BE2C (cell line): ENCODE measurements at regions not wholly inside any gene's neighbourhood (a gene's known extent, or its start where the extent isn't known, plus 50 kb on each side); places are given as distances from the start of the nearest gene placed in this dataset.
A peak's percentile ranks its signal among the peaks of the same experiment; 100 is the strongest.

Source experiments
- DNase-seq: peaks from one replicate; pipeline ENCODE4 v3.0.0-alpha.2; 2020
- H3K27me3 ChIP-seq: fragments of 250-450 bp; sonication (Bioruptor Pico); 2 replicates; pipeline ENCODE4 v1.5.1; 2020; ENCODE audit warnings: mild to moderate bottlenecking
- H3K36me3 ChIP-seq: fragments of 250-450 bp; sonication (Bioruptor Pico); 2 replicates; pipeline ENCODE4 v1.5.1; 2020; ENCODE audit warnings: mild to moderate bottlenecking
- H3K4me1 ChIP-seq: fragments of 250-450 bp; sonication (Bioruptor Pico); 2 replicates; pipeline ENCODE4 v1.5.1; 2020
- H3K4me3 ChIP-seq: 2 replicates; pipeline ENCODE4 v1.5.1; 2011; ENCODE audit warnings: low read depth, low read length
- H3K9me3 ChIP-seq: fragments of 250-450 bp; sonication (Bioruptor Pico); 2 replicates; pipeline ENCODE4 v1.5.1; 2020
- TF ChIP-seq, protein P1 (sequence below): IDR thresholded peaks from 2 replicates; pipeline ENCODE4 v1.5.1; 2012; ENCODE audit warnings: mild to moderate bottlenecking, low read depth, low read length

DNA sequence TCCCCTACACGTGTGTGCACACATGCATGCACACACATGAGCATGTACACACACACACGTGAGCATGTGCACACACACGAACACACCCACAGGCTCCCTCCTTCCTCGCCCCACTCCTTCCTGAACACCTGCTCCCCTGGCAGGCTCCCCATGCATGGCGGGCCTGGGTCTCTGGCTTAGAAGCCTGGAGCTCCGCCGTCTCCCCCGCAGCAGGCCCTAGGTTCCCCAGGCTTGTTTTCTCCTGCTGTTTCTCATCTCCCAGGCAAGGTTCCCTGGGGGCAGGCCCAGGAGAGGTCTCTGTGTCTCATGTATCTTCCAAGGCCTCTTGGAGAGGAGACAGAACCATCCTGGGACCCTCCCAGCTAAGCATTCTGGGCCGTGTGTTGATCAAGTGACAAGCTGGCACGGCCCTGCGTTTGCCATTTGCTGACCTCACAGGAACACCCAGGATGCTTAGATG, 202.3 kb upstream of the CIBAR2 start:
- Histone ChIP-seq H3K4me1 (peaks cover 30% of the 10 kb centered on the region), H3K36me3 (no peaks in the 10 kb centered on the region), H3K9me3 (no peaks in the 10 kb centered on the region), H3K27me3 (no peaks in the 10 kb centered on the region), H3K4me3 (no peak overlapping the region)
- TF ChIP-seq, protein P1, sequence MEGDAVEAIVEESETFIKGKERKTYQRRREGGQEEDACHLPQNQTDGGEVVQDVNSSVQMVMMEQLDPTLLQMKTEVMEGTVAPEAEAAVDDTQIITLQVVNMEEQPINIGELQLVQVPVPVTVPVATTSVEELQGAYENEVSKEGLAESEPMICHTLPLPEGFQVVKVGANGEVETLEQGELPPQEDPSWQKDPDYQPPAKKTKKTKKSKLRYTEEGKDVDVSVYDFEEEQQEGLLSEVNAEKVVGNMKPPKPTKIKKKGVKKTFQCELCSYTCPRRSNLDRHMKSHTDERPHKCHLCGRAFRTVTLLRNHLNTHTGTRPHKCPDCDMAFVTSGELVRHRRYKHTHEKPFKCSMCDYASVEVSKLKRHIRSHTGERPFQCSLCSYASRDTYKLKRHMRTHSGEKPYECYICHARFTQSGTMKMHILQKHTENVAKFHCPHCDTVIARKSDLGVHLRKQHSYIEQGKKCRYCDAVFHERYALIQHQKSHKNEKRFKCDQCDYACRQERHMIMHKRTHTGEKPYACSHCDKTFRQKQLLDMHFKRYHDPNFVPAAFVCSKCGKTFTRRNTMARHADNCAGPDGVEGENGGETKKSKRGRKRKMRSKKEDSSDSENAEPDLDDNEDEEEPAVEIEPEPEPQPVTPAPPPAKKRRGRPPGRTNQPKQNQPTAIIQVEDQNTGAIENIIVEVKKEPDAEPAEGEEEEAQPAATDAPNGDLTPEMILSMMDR = no peak
- DNase-seq = peak; percentile 45

DNA sequence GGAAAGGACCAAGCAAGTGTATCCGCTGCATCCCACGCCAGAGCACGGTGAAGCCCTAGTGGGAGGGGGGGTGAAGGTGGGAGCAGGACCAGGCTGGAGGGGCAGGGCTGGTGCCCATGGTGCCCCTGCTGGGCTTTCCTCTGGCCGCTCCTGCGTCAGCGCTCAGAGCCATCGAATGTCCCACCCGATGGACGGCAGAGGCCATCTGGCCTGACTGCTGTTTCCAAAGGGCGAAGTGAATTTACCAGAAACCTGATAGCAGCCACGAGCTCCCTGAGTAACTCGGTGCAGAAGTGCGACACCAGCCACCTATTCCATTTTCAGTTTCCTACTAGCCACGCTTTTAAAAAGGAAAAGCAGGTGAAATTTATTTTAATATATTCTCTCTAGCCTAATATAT, 203.6 kb upstream of the CIBAR2 start:
- DNase-seq = no peak
- H3K27me3 ChIP-seq = no peaks in the 10 kb centered on the region
- peaks cover 30% of the 10 kb centered on the region for H3K4me1 ChIP-seq
- no peaks in the 10 kb centered on the region for H3K9me3 ChIP-seq
- no peaks in the 10 kb centered on the region for H3K36me3 ChIP-seq
- no peak overlapping the region for H3K4me3 ChIP-seq
- TF ChIP-seq, protein P1 = no peak

DNA sequence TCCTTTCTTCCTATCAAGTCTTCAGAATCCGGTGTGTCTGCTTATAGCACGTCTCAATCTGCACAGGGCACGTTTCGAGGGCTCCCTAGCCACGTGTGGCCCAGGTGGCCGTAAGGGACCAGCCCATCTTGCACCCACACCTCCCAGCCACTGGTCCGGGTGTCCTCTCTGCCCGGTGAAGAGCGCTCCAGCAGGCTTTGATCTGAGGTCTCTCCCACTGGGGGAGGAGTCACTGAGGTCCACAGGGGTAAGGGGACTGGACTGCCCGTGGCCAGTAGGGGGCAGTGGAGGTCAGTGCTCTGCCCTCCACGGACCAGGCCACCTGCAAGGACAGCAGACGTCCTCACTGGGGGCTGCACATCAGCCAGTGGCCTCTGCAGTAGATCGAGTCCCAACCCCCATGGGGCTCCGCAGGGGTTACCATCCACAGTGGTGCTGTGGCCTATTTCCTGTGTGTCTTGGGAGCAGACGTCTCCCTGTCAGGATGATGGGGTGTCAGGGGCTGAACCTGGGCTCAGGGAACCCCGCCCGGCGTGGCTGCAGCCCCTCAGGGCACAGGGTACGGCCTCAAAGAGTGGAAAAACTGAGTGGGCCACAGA, 204.1 kb upstream of the CIBAR2 start:
- Histone ChIP-seq H3K36me3 (no peaks in the 10 kb centered on the region), H3K4me1 (peaks cover 30% of the 10 kb centered on the region), H3K27me3 (no peaks in the 10 kb centered on the region), H3K9me3 (no peaks in the 10 kb centered on the region), H3K4me3 (no peak overlapping the region)
- peak; percentile 86 for DNase-seq
- TF ChIP-seq, protein P1 = peak; percentile 92

DNA sequence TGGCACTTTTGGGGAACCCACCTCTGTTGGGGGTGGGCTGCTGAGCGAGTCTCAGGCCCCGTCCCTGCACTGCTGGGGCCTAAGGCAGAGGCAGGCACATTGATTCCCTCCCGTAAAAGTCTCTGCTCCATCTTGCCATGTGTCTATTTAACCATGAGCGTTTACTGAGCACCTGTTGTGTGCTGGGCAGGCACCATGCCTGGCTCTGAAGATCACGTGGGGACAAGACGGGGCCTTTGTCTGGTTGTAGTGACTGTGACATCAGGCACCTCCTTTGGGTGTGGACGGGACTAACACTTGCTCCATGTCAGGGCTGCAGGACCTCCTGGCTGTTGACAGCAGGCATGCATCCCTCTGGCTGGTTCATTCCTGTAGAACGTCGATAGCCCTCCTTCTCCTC, 204.7 kb upstream of the CIBAR2 start:
- Histone ChIP-seq H3K27me3 (no peaks in the 10 kb centered on the region), H3K9me3 (no peaks in the 10 kb centered on the region)

DNA sequence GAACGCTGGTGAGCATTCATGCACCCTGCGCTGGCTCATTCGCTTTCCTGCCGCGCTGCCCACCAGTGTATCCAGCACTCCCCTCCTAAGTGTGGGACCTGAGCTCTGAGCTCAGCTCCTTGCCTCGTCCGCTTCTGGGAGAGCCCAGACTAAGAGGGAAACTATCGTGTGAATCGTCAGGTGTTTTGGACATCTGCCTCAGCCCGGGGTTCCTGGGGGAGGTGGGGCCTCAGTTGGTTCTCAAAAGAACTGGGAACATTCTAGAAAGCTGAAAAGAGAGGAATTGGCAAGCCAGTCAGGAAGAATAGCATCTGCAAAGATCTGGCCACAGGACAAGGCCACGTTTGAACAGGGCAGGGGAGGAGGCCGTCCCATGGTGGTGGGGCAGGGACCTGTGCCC, 205.4 kb upstream of the CIBAR2 start:
- H3K9me3 ChIP-seq = no peaks in the 10 kb centered on the region
- H3K4me3 ChIP-seq = no peak overlapping the region
- H3K36me3 ChIP-seq = no peaks in the 10 kb centered on the region
- peaks cover 31% of the 10 kb centered on the region for H3K4me1 ChIP-seq
- no peak for DNase-seq
- TF ChIP-seq, protein P1 = no peak
- H3K27me3 ChIP-seq = no peaks in the 10 kb centered on the region

More for the DNA sequence above, 204.7 kb upstream of the CIBAR2 start:
- no peak for DNase-seq
- H3K36me3 ChIP-seq = no peaks in the 10 kb centered on the region
- TF ChIP-seq, protein P1 = no peak
- H3K4me3 ChIP-seq = no peak overlapping the region
- H3K4me1 ChIP-seq = peaks cover 33% of the 10 kb centered on the region

DNA sequence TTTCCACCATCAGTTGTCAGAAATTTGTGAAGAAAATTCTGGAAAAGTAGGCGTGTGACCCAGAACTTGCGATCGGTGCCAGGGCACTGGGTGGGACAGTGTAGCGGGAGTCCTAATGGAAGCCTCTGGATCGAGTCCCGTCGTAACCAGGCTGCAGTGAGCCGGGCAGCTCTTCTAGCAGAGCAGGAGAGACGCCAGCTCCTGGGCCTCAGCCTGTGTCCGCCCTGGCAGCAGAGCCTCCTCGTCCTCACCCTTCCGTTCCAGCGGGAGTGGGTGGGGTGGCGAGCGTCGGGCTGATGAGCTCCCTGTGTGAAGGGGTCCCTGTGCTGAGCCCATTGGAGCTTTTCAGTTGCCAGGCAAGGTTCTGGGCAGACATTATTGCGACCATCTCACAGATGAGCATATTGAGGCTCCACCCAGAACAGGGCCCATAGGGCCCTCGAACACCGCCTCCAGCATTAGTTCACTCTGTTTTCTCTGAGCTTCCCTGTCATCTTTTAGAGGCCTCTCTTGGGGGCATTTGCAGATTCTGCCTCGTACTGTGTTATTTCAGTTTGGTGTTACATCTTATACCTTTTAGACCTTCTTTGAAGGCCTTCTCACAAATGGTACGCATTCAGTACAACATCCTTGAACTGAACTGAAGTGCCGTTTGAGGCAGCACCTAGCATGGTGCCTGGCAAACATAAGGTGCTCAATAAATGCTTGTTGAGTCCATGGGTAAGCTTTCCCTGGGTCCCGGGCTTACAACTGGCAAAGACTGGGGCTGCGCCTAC, 207.1 kb upstream of the CIBAR2 start:
- Histone ChIP-seq H3K4me1 (peaks cover 20% of the 10 kb centered on the region), H3K9me3 (no peaks in the 10 kb centered on the region), H3K27me3 (no peaks in the 10 kb centered on the region), H3K4me3 (no peak overlapping the region), H3K36me3 (no peaks in the 10 kb centered on the region)
- no peak for DNase-seq
- TF ChIP-seq, protein P1 = no peak
